SK-N-SH (cell line): ENCODE measurements at regions not wholly inside any gene's neighbourhood (a gene's known extent, or its start where the extent isn't known, plus 50 kb on each side); places are given as distances from the start of the nearest gene placed in this dataset.

Experiments
- CTCF ChIA-PET: fragments of 300-600, 350-600 bp; formaldehyde crosslinking; extraction: SDS; loops from one replicate; lab custom pipeline; 2021; lab: Yijun Ruan, JAX
- POLR2A ChIA-PET: fragments of 350-600 bp; sonication (Branson Sonifier 250); formaldehyde crosslinking; extraction: SDS; loops from one replicate; lab custom pipeline; 2020; ENCODE audit warnings: antibody characterized with exemption, inconsistent platforms; lab: Yijun Ruan, JAX
- DNase-seq: peaks from one replicate; pipeline ENCODE4 v3.0.0; 2012
- H2AFZ ChIP-seq: fragments of 200-600 bp; sonication (generic); 2 replicates; pipeline ENCODE4 v1.8.1; 2016; ENCODE audit warnings: antibody characterized with exemption, mild to moderate bottlenecking, low read depth
- H3F3A ChIP-seq: fragments of 200-600 bp; sonication (generic); replicated peaks from 2 replicates; pipeline ENCODE3; 2016; ENCODE audit warnings: antibody characterized with exemption, mild to moderate bottlenecking; ENCODE audit not compliant: insufficient read depth
- H3K27ac ChIP-seq, 2 experiments: fragments of 200-500 bp in 1 of 2; fragments of 200-600 bp in 1 of 2; sonication (Bioruptor generic) in 1 of 2; sonication (generic), shearing (Covaris generic) in 1 of 2; 2 replicates each; pipeline versions ENCODE4 v1.5.1 to v1.6.1; 2014 to 2016; ENCODE audit warnings: low read depth in 2 of 2, inconsistent platforms in 1 of 2, low read length in 1 of 2, mild to moderate bottlenecking in 1 of 2, mixed read lengths in 1 of 2
- H3K27me3 ChIP-seq: fragments of 200-600 bp; sonication (generic), shearing (Covaris generic); 2 replicates; pipeline ENCODE4 v1.6.1; 2016; ENCODE audit warnings: mixed run types; ENCODE audit not compliant: insufficient read depth
- H3K36me3 ChIP-seq, 2 experiments: fragments of 200-500 bp in 1 of 2; fragments of 200-600 bp in 1 of 2; sonication (Bioruptor generic) in 1 of 2; sonication (generic) in 1 of 2; replicated peaks in 1 of 2; 2 replicates each; pipeline versions ENCODE3 to v1.5.1; 2014 to 2016; ENCODE audit warnings: low read length in 1 of 2, mild to moderate bottlenecking in 1 of 2; ENCODE audit not compliant: insufficient read depth in 2 of 2, control insufficient read depth in 1 of 2
- H3K4me1 ChIP-seq, 2 experiments: fragments of 200-500 bp in 1 of 2; fragments of 200-600 bp in 1 of 2; sonication (Bioruptor generic) in 1 of 2; sonication (generic), shearing (Covaris generic) in 1 of 2; 2 replicates each; pipeline versions ENCODE4 v1.5.1 to v1.6.1; 2014 to 2016; ENCODE audit warnings: low read depth in 1 of 2, low read length in 1 of 2, mixed run types in 1 of 2; ENCODE audit not compliant: insufficient read depth in 2 of 2, control insufficient read depth in 1 of 2
- H3K4me2 ChIP-seq: fragments of 200-600 bp; sonication (generic), shearing (Covaris generic); 2 replicates; pipeline ENCODE4 v1.6.1; 2017; ENCODE audit warnings: mixed run types
- H3K4me3 ChIP-seq, 2 experiments: fragments of 200-500 bp in 1 of 2; fragments of 200-600 bp in 1 of 2; sonication (Bioruptor generic) in 1 of 2; sonication (generic), shearing (Covaris generic) in 1 of 2; 2 replicates each; pipeline versions ENCODE4 v1.5.1 to v1.8.1; 2014 to 2016; ENCODE audit warnings: low read depth in 2 of 2, inconsistent platforms in 1 of 2, low read length in 1 of 2, mild to moderate bottlenecking in 1 of 2, mixed read lengths in 1 of 2, moderate library complexity in 1 of 2
- H3K79me2 ChIP-seq: fragments of 200-600 bp; sonication (generic); 2 replicates; pipeline ENCODE4 v1.8.1; 2017; ENCODE audit warnings: mild to moderate bottlenecking; ENCODE audit not compliant: insufficient read depth
- H3K9ac ChIP-seq: fragments of 200-600 bp; sonication (generic); 2 replicates; pipeline ENCODE4 v1.6.1; 2017; ENCODE audit warnings: mixed run types
- H3K9me2 ChIP-seq: fragments of 200-600 bp; sonication (generic); 2 replicates; pipeline ENCODE4 v1.6.1; 2017; ENCODE audit warnings: mixed run types
- H3K9me3 ChIP-seq: fragments of 200-600 bp; sonication (generic); 2 replicates; pipeline ENCODE4 v1.6.1; 2017; ENCODE audit warnings: mixed run types, mild to moderate bottlenecking, moderate library complexity
- H4K20me1 ChIP-seq: fragments of 200-600 bp; sonication (generic); 2 replicates; pipeline ENCODE4 v1.6.1; 2017; ENCODE audit warnings: mild to moderate bottlenecking, mixed run types; ENCODE audit not compliant: insufficient read depth
- EZH2phosphoT487 ChIP-seq: fragments of 200-600 bp; sonication (generic); IDR thresholded peaks from 2 replicates; pipeline ENCODE4 v1.6.1; 2017; ENCODE audit warnings: low read depth, mixed run types, mild to moderate bottlenecking, antibody characterized with exemption, moderate library complexity, borderline replicate concordance
- FOSL2 ChIP-seq: IDR thresholded peaks from 2 replicates; pipeline ENCODE4 v1.4.0; 2012; ENCODE audit warnings: low read depth, mild to moderate bottlenecking, moderate library complexity, borderline replicate concordance
- GABPA ChIP-seq: IDR thresholded peaks from 2 replicates; pipeline ENCODE4 v1.4.0; 2012; ENCODE audit warnings: low read depth, mild to moderate bottlenecking
- GATA2 ChIP-seq: sonication (generic); formaldehyde crosslinking; IDR thresholded peaks from 2 replicates; pipeline ENCODE4 v1.5.0; 2020; ENCODE audit warnings: mild to moderate bottlenecking, missing genetic modification reagents
- IRF3 ChIP-seq: fragments of 150-350 bp; IDR thresholded peaks from 2 replicates; pipeline ENCODE4 v1.6.1; 2016; ENCODE audit warnings: mild to moderate bottlenecking, low read depth, low read length
- JUND ChIP-seq: IDR thresholded peaks from 2 replicates; pipeline ENCODE4 v1.4.0; 2012
- NFIC ChIP-seq: IDR thresholded peaks from 2 replicates; pipeline ENCODE4 v1.4.0; 2012; ENCODE audit warnings: borderline replicate concordance
- PBX3 ChIP-seq: IDR thresholded peaks from 2 replicates; pipeline ENCODE4; 2012
- REST ChIP-seq: IDR thresholded peaks from 2 replicates; pipeline ENCODE4 v1.6.1; 2012; ENCODE audit warnings: mild to moderate bottlenecking, low read depth, low read length, moderate library complexity
- SIN3A ChIP-seq: IDR thresholded peaks from 2 replicates; pipeline ENCODE4 v1.6.1; 2012; ENCODE audit warnings: low read depth, mild to moderate bottlenecking, low read length, moderate library complexity, borderline replicate concordance
- SMC3 ChIP-seq: IDR thresholded peaks from 2 replicates; pipeline ENCODE4 v1.6.1; 2012; ENCODE audit warnings: low read depth, low read length, improper control_type of control experiment
- YY1 ChIP-seq: IDR thresholded peaks from 2 replicates; pipeline ENCODE4 v1.4.0; 2012; ENCODE audit warnings: low read depth, mild to moderate bottlenecking
- TF ChIP-seq, protein P1 (sequence below): IDR thresholded peaks from 2 replicates; pipeline ENCODE4 v1.4.0; 2012; ENCODE audit warnings: low read depth, borderline replicate concordance

GRCh38 chr6:73937805-73938204 lies 241.8 kb downstream of the CD109 start:
- DNase-seq: no peak
- ChIA-PET CTCF (no interaction called here), POLR2A (no interaction called here)
- Histone ChIP-seq H3K36me3 (no peaks in the 10 kb centered on the region), H3K27me3 (no peaks in the 10 kb centered on the region), H4K20me1 (no peaks in the 10 kb centered on the region), H2AFZ (no peak overlapping the region), H3K4me1 (no peaks in the 10 kb centered on the region), H3K9me2 (no peaks in the 10 kb centered on the region), H3K27ac (no peak overlapping the region), H3K79me2 (no peaks in the 10 kb centered on the region), H3F3A (no peaks in the 10 kb centered on the region), H3K4me2 (no peak overlapping the region), H3K9me3 (no peaks in the 10 kb centered on the region), H3K9ac (no peak overlapping the region), H3K4me3 (no peak overlapping the region)
- TF ChIP-seq REST (no peak), JUND (no peak), EZH2phosphoT487 (no peak), GATA2 (no peak)

GRCh38 chr6:73932866-73933265 lies 236.9 kb downstream of the CD109 start:
- no peaks in the 10 kb centered on the region for H3K27me3 ChIP-seq
- no peaks in the 10 kb centered on the region for H4K20me1 ChIP-seq
- no peaks in the 10 kb centered on the region for H3K4me1 ChIP-seq
- H3K4me3 ChIP-seq: no peak overlapping the region
- ChIA-PET POLR2A (no interaction called here), CTCF (no interaction called here)
- TF ChIP-seq PBX3: no peak
- TF ChIP-seq GABPA: no peak
- TF ChIP-seq JUND: no peak
- TF ChIP-seq SIN3A: no peak
- TF ChIP-seq, protein P1, sequence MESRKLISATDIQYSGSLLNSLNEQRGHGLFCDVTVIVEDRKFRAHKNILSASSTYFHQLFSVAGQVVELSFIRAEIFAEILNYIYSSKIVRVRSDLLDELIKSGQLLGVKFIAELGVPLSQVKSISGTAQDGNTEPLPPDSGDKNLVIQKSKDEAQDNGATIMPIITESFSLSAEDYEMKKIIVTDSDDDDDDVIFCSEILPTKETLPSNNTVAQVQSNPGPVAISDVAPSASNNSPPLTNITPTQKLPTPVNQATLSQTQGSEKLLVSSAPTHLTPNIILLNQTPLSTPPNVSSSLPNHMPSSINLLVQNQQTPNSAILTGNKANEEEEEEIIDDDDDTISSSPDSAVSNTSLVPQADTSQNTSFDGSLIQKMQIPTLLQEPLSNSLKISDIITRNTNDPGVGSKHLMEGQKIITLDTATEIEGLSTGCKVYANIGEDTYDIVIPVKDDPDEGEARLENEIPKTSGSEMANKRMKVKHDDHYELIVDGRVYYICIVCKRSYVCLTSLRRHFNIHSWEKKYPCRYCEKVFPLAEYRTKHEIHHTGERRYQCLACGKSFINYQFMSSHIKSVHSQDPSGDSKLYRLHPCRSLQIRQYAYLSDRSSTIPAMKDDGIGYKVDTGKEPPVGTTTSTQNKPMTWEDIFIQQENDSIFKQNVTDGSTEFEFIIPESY: no peak
- TF ChIP-seq FOSL2: no peak
- TF ChIP-seq NFIC: no peak
- no peak for TF ChIP-seq YY1
- TF ChIP-seq REST: no peak
- no peak for TF ChIP-seq SMC3
- no peak for TF ChIP-seq IRF3
- H3K9ac ChIP-seq: no peak overlapping the region
- no peaks in the 10 kb centered on the region for H3K36me3 ChIP-seq
- H3K9me2 ChIP-seq: no peaks in the 10 kb centered on the region
- H3K27ac ChIP-seq: no peak overlapping the region
- H3K79me2 ChIP-seq: no peaks in the 10 kb centered on the region
- DNase-seq: no peak
- H2AFZ ChIP-seq: no peak overlapping the region
- H3F3A ChIP-seq: no peaks in the 10 kb centered on the region
- no peaks in the 10 kb centered on the region for H3K9me3 ChIP-seq
- no peak overlapping the region for H3K4me2 ChIP-seq
